HAP-1 (cell line): ENCODE measurements at regions not wholly inside any gene's neighbourhood (a gene's known extent, or its start where the extent isn't known, plus 50 kb on each side); places are given as distances from the start of the nearest gene placed in this dataset.

Source experiments
- DNase-seq, 2 experiments: peaks; one replicate each; pipeline ENCODE4 v3.0.0-alpha.2; 2016 to 2020; ENCODE audit warnings: low spot score in 2 of 2
- H3K27me3 ChIP-seq: fragments of 250-450 bp; sonication (Bioruptor Pico); 2 replicates; pipeline ENCODE4 v1.5.1; 2020; ENCODE audit warnings: low read depth, mild to moderate bottlenecking, moderate library complexity
- H3K36me3 ChIP-seq: fragments of 250-450 bp; sonication (Bioruptor Pico); replicated peaks from 2 replicates; pipeline ENCODE4 v1.5.1; 2020; ENCODE audit warnings: mild to moderate bottlenecking
- H3K4me1 ChIP-seq: fragments of 250-450 bp; sonication (Bioruptor Pico); 2 replicates; pipeline ENCODE4 v1.5.1; 2020; ENCODE audit warnings: mild to moderate bottlenecking
- H3K4me3 ChIP-seq: fragments of 250-450 bp; sonication (Bioruptor Pico); 2 replicates; pipeline ENCODE4 v1.5.1; 2020; ENCODE audit warnings: mild to moderate bottlenecking, moderate library complexity
- H3K9me3 ChIP-seq: fragments of 250-450 bp; sonication (Bioruptor Pico); 2 replicates; pipeline ENCODE4 v1.5.1; 2020; ENCODE audit warnings: mild to moderate bottlenecking, moderate library complexity
- in situ Hi-C: fragments of 300-500 bp; cut with MboI; formaldehyde crosslinking; loops from 3 replicates; pipeline ENCODE4 v1.14.3; 2020; ENCODE audit warnings: low sequenced_read_pairs, inconsistent platforms, mixed read lengths

DNA sequence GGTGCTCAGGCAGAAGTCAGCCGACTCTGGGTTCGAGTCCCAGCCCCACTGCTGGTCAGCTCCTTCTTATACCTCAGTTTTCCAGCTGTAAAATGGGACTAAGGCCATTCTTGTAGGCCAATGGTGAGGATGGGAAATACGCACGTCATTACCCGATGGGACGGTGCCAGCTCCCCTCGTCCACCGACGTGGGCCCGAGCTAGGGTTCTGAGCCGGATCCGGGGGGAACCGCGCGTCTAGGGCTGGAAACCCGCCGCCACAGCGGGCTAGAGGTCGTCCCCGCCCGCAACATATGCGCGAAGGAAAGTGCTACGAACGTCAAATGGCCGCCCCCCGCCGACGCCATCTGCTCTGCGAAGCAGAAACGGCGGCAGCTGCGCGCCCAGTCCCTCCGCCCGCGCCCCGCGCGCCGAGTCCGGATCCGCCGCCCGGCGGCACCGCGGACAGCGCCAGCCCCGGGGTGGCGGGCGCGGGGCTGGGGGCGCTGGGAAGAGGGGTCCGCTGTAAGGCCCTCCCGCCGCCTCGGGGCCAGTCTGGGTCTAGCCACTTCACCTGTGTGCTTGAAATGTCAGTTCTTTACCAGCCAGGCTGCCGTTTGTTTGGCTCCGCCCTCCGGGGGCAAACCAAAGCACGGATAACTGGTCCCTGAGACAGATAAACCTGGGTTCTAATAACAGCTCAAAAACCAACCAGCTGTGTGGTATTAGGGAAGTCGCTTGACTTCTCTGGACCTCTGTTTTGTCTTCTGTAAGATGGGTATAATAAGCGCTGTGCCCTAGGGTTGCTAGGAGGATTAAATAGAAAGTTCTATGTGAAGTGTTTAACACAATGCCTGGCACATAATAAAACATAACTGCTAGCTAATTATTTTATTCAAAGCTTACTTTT is 103.5 kb upstream of the RCN1 start:
- Histone ChIP-seq H3K4me3 (no peak overlapping the region), H3K4me1 (no peaks in the 10 kb centered on the region), H3K9me3 (no peaks in the 10 kb centered on the region), H3K36me3 (no peaks in the 10 kb centered on the region), H3K27me3 (no peaks in the 10 kb centered on the region)
- in situ Hi-C loops, result no loop called here
- no peak for DNase-seq

DNA sequence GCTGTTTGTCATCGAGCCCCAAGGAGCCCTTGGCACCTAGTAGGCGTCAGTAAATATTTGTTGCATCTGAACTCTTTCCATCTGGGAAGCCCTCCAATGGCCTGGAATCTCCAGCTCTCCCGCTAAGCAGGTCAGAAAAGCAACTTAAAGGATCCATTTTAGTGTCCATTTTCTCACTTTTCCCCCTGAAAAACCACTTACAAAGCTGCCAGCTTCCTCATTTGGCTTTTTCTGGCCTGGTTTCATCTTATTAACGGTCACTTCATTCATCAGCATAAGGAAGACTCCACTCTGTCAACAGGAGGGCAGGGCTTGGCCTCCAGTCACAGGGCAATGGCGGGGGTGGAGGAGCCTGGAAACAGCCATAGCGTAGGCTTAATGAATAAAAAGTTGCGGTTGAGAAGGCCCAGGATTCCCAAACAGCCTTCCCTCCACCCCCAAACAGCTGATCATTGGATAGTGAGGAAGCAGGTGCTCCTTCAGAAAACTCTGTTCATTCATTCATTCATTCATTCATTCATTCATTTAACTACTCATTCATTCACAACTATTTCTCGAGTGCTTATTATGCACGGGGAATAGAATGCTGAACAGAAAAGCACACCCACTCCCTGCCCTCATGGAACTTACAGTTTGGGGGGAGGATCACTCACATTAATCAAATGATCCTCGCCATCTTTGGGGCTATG is 104.5 kb upstream of the RCN1 start:
- no peaks in the 10 kb centered on the region for H3K36me3 ChIP-seq
- in situ Hi-C loops, result no loop called here
- no peak for DNase-seq
- no peak overlapping the region for H3K4me3 ChIP-seq
- H3K27me3 ChIP-seq, result no peaks in the 10 kb centered on the region
- no peaks in the 10 kb centered on the region for H3K9me3 ChIP-seq
- H3K4me1 ChIP-seq, result no peaks in the 10 kb centered on the region

DNA sequence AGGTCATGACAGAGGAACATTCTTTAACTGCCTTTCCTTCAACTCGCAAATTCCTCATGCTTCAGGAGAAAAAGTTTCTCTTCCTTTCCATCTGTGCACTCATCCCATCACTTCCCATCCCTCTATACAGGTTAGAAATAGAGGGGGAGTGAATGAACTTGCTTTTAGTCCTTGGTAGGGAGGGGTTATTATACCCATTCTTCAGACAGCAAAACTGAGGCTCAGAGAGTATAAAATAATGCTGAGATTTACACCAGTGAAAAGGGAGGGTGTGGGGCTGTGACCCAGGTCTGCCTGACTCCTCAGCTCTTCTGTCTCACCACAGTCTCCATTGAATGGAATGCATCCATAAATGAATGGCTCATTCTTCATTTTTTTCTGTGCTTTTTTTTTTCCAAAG is 109.4 kb upstream of the RCN1 start:
- in situ Hi-C loops, result no loop called here
- no peaks in the 10 kb centered on the region for H3K9me3 ChIP-seq
- no peaks in the 10 kb centered on the region; the same call in 1 of the 2 replicates for H3K27me3 ChIP-seq
- DNase-seq, result no peak
- no peak overlapping the region for H3K4me3 ChIP-seq
- no peaks in the 10 kb centered on the region for H3K4me1 ChIP-seq
- H3K36me3 ChIP-seq, result no peaks in the 10 kb centered on the region

DNA sequence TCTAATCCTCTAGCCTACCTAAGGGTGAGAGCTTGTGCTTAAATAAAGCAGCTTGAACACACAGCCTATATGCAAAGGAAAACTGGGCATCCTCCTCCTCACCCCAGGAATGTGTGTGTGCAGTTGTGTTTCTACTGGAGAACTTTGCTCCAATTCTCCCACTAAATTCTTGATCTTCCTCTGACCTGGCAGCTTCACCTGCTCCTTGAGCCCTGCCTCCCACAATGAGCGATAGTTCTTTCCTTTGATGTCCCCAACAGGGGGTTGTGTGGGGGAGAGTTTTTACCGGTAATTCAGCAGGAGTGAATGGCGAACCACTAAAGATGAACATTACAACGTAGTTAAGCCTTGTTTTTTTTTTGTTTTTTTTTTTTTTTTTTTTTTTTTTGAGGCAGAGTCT is 113.5 kb upstream of the RCN1 start:
- in situ Hi-C loops, result no loop called here

DNA sequence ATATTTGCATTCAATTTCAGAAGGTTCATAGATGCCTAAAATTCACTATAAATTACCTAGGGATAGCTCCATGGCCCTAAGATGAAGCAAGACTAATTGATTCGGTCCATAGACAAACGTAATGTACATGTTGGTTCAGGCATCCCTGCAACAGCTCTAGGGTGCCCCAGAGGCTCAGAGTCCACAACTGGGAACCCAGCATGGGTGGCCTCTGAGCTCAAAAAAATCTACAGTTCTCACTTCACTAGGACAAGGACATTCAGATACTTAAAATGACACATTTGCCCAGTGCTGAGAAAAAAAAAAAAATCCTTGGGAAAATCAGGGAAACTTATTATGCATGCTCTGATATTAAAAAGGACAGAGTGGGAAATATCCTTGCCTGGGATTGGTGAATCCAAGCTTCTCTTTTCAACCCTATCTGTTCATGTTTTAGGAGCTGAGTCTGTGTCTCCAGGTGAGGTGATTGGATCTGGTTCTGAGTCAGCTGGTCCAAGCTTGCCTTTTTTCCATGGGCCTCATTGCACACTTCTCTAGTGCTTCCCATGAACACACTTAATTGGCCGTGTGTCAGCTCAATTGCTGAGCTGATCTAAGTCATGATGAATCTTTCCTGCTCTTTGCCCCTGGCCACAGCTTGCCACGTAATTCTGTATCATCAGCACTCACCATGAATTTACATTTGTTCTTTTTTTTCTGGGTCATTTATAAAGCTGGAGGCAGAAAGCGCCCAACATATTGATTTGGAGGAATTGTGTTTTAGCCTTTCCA is 116.3 kb upstream of the RCN1 start:
- Histone ChIP-seq H3K27me3 (no peaks in the 10 kb centered on the region; the same call in 1 of the 2 replicates), H3K9me3 (no peaks in the 10 kb centered on the region), H3K4me1 (no peaks in the 10 kb centered on the region), H3K4me3 (no peak overlapping the region), H3K36me3 (no peaks in the 10 kb centered on the region)
- in situ Hi-C loops, result no loop called here
- DNase-seq, result no peak

More for the DNA sequence above, 113.5 kb upstream of the RCN1 start:
- Histone ChIP-seq H3K4me3 (no peak overlapping the region), H3K36me3 (no peaks in the 10 kb centered on the region), H3K4me1 (no peaks in the 10 kb centered on the region), H3K27me3 (no peaks in the 10 kb centered on the region; the same call in 1 of the 2 replicates), H3K9me3 (no peaks in the 10 kb centered on the region)
- no peak for DNase-seq

DNA sequence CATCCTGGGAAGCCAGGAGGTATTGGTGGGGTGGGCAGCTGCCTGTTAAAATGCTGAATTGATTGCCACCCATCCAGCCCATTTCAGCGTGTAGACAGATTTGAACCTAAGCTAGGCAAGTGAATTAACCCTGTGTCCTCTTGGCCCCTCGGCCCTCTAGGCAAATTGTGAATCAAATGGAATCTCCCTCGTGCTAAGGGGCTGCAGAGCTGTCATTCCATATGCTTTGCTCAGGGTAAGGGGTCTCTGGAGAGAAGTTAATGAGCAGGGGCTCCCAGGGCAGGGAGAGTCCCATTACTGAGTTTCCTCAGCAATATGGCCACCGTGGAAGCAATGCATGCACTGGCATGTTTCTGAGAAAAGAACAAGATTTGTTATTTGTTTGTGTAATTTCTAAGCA is 117.7 kb upstream of the RCN1 start:
- no peaks in the 10 kb centered on the region for H3K9me3 ChIP-seq
- H3K4me3 ChIP-seq, result no peak overlapping the region
- in situ Hi-C loops, result no loop called here
- no peak for DNase-seq
- H3K36me3 ChIP-seq, result no peaks in the 10 kb centered on the region
- H3K27me3 ChIP-seq, result peaks cover 3% of the 10 kb centered on the region; the same call in 1 of the 2 replicates
- no peaks in the 10 kb centered on the region for H3K4me1 ChIP-seq

DNA sequence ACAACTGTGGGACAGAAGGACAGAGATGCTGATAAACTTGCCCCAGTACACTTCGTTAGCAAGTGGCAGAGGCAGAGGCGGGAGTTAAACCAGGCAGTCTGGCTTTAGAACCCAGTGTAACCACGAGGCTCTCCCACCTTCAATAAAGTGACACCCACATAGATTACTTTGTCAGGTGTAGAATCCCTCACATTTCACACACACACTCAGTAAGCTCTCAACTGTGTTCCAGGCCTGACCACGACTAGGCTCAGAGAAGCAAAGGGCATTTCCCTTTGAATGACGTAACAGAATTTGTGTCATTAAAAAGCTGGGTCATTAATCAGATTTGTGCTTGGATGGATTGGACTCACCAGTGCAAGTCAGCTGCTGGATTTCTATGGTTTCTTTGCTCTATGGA is 118.3 kb upstream of the RCN1 start:
- peaks cover 3% of the 10 kb centered on the region; the same call in 1 of the 2 replicates for H3K27me3 ChIP-seq
- H3K4me1 ChIP-seq, result no peaks in the 10 kb centered on the region
- in situ Hi-C loops, result no loop called here
- H3K4me3 ChIP-seq, result no peak overlapping the region
- DNase-seq, result no peak
- no peaks in the 10 kb centered on the region for H3K36me3 ChIP-seq
- H3K9me3 ChIP-seq, result no peaks in the 10 kb centered on the region

DNA sequence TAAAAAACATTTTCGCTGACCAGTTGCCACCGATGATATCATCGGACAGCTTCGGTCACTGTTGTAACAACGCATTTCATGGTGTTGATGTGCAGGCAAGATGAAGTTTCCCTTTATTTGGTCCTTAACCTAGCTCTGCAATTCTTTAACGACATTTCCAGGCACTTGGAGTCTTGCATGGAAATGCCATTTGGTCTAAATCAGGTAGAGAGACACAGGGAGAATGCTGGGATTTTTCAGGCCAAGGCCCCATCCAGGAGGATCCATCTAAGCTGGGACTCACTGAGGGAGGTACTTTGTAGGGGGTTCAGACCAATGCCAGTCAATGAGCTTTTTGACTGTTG is 121.5 kb upstream of the RCN1 start:
- no peaks in the 10 kb centered on the region for H3K9me3 ChIP-seq
- H3K36me3 ChIP-seq, result no peaks in the 10 kb centered on the region
- no peak overlapping the region for H3K4me3 ChIP-seq
- no peak for DNase-seq
- no peaks in the 10 kb centered on the region for H3K4me1 ChIP-seq
- peaks cover 3% of the 10 kb centered on the region; the same call in 1 of the 2 replicates for H3K27me3 ChIP-seq
- in situ Hi-C loops, result no loop called here

DNA sequence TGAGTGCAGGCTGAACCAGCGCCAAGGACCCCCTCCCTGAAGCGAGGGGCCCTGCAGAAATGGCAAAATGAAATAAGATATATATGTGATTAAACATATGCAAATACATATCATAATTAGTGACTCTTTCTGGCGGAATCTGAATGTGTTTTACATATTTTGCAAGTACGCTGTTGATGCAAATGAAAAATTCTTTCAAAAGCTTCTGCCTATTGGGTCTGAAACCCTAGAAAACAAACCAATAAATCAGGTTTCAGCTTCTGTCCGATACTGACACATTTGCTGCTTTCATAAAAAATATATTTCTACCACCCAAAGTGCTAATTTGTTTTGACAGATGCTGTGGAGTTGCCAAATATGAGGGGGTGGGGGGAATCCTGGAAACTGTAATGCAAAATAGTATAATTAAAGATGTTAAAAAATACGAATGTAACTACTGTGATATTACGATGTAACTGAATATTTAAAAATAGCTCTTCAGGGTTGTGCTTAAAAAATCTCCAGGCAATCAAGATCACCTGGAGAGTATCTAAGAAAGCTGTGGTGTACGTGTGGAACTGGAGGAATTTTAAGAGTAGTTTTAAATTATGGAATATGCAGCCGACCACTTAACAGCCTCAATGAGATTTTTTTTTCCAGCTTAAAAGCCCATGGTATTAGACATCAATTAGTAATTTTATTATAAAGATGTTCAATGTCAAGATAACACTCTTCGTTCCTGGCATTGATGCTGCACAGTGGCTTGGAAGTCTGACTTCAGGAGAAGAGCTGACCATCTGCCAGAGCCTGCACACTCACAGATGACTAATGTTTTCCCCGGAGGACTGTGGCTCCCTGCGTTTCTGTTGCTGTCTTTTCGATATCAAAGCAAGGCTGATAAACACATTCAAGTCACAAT is 122.2 kb upstream of the RCN1 start:
- Histone ChIP-seq H3K9me3 (no peaks in the 10 kb centered on the region), H3K4me1 (no peaks in the 10 kb centered on the region), H3K36me3 (no peaks in the 10 kb centered on the region), H3K4me3 (no peak overlapping the region), H3K27me3 (peaks cover 3% of the 10 kb centered on the region; the same call in 1 of the 2 replicates)
- in situ Hi-C loops, result no loop called here
- DNase-seq, result no peak

DNA sequence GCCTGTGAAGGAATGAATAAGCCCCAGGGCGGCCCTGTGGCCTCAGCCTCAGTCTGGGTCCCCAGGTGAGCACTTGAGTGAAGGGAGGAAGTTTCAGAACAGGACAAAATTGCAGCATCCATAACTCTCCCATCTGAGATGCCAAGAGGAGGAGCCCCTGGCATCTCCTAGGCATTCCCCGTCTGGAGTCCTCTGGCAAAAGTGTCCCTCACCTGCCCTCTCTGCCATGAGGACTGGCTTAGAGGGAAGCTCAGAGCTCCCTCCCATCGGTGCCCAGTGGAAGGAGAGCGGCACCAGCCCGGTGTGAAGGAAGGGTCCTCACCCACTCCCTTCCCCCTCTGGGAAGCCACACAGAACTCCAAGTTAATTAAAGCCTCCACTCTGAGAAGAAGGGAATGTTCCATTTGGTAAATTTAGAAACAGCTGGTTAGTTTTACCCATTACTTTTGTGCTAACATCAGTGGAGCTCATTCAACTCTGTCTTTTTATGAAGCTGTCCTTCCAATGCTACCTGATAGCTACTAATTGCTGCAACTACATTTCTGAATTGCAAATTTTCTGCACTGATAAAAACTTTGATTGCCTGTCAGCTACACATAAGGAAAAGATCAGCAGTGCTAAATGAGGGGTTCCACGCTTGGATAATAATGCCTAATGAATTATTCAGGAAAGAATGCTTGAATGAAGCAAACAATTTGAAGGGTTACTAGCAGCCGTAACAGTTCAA is 123.3 kb upstream of the RCN1 start:
- H3K9me3 ChIP-seq, result no peaks in the 10 kb centered on the region
- H3K4me3 ChIP-seq, result no peak overlapping the region
- H3K36me3 ChIP-seq, result no peaks in the 10 kb centered on the region
- no peak for DNase-seq
- peaks cover 3% of the 10 kb centered on the region; the same call in 1 of the 2 replicates for H3K27me3 ChIP-seq
- no peaks in the 10 kb centered on the region for H3K4me1 ChIP-seq
- in situ Hi-C loops, result no loop called here

DNA sequence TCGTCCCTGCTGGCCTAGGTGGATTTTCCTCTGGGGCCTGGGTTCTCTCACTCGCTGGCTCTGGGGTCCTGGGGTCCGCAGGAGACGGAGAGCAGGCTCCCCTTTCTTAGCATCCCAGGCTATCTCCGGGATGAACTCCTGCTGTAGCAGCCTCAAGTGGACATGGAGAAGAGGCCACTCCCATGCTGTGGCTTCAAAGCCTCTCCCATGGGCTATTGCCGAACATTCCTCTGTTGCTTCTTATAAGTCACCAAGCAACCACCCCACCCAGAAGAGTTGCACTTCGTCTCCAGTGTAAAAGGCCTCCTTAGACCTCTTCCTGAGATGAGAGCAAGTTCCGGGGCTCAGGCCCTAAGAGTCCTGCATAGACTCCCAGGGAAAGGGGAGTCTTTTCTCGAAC is 124.0 kb upstream of the RCN1 start:
- Histone ChIP-seq H3K36me3 (no peaks in the 10 kb centered on the region), H3K9me3 (no peaks in the 10 kb centered on the region), H3K4me3 (no peak overlapping the region), H3K27me3 (peaks cover 3% of the 10 kb centered on the region; the same call in 1 of the 2 replicates), H3K4me1 (no peaks in the 10 kb centered on the region)
- in situ Hi-C loops, result no loop called here
- DNase-seq, result no peak

DNA sequence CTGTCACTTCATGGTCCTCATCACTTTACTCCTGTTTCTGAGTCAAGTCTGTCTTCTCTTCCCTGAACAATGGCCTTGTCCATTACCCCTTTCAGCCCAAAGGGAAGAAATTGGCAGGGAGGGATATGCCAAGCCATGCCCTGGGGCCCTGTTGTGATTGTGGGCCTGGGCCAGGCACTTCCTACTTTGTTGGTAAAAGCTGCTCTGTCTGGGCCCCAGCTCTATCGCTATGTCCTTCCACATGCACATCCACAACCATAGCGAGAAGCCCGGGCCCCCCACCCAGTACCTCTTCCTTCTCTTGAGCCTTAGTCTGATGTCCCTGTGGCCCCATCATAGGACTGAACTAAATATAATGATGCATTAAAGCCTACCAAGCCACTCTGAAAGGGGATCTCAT is 126.7 kb upstream of the RCN1 start:
- in situ Hi-C loops, result no loop called here
- no peaks in the 10 kb centered on the region for H3K36me3 ChIP-seq
- H3K4me3 ChIP-seq, result no peak overlapping the region
- H3K27me3 ChIP-seq, result peaks cover 3% of the 10 kb centered on the region; the same call in 1 of the 2 replicates
- H3K4me1 ChIP-seq, result no peaks in the 10 kb centered on the region
- DNase-seq, result no peak
- no peaks in the 10 kb centered on the region for H3K9me3 ChIP-seq
